ENCODE measurements at regions not wholly inside any gene's neighbourhood (a gene's known extent, or its start where the extent isn't known, plus 50 kb on each side); places are given as distances from the start of the nearest gene placed in this dataset.

DNA sequence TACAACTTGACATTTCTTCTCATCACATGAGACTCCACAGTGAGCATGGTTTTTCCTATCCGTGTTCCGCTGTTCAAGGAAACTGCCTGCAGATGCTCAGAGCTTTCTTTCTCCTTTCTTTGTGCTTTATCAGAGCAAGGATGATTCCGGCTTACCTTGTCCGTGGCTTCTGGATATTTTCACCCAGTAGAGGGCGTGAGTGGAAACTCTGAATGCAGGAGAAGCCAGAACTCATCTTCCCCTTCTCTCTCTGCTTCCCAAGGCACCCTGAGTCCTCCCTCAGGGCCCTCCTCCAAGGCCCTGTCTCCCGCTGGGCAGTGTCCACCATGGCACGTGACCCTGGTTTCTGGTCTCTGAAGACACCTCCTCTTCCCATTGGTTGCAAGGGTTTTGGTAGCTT, 721.1 kb upstream of the RBFOX1 start:
- TF ChIP-seq RAD21 (IDR thresholded peaks at IDR 0.05; ENCODE audit: low read depth) (no peak), YY1 (IDR thresholded peaks at IDR 0.05; ENCODE audit: low read depth) (no peak), NFIC (IDR thresholded peaks at IDR 0.05) (no peak), ZBTB7A (IDR thresholded peaks at IDR 0.05; ENCODE audit: low read depth) (no peak), EP300 (IDR thresholded peaks at IDR 0.05; ENCODE audit: borderline replicate concordance) (no peak), FOXM1 (IDR thresholded peaks at IDR 0.05; ENCODE audit: borderline replicate concordance, low read depth) (no peak), EGR1 (IDR thresholded peaks at IDR 0.05) (no peak), TCF12 (IDR thresholded peaks at IDR 0.05; ENCODE audit: low read depth) (no peak), CEBPB (IDR thresholded peaks at IDR 0.05) (no peak), TEAD4 (IDR thresholded peaks at IDR 0.05) (no peak)
- TF ChIP-seq, protein P1, sequence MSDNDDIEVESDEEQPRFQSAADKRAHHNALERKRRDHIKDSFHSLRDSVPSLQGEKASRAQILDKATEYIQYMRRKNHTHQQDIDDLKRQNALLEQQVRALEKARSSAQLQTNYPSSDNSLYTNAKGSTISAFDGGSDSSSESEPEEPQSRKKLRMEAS (IDR thresholded peaks at IDR 0.05), result no peak
- TF ChIP-seq, protein P2, sequence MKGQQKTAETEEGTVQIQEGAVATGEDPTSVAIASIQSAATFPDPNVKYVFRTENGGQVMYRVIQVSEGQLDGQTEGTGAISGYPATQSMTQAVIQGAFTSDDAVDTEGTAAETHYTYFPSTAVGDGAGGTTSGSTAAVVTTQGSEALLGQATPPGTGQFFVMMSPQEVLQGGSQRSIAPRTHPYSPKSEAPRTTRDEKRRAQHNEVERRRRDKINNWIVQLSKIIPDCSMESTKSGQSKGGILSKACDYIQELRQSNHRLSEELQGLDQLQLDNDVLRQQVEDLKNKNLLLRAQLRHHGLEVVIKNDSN (IDR thresholded peaks at IDR 0.05), result no peak
- TF ChIP-seq, protein P3, sequence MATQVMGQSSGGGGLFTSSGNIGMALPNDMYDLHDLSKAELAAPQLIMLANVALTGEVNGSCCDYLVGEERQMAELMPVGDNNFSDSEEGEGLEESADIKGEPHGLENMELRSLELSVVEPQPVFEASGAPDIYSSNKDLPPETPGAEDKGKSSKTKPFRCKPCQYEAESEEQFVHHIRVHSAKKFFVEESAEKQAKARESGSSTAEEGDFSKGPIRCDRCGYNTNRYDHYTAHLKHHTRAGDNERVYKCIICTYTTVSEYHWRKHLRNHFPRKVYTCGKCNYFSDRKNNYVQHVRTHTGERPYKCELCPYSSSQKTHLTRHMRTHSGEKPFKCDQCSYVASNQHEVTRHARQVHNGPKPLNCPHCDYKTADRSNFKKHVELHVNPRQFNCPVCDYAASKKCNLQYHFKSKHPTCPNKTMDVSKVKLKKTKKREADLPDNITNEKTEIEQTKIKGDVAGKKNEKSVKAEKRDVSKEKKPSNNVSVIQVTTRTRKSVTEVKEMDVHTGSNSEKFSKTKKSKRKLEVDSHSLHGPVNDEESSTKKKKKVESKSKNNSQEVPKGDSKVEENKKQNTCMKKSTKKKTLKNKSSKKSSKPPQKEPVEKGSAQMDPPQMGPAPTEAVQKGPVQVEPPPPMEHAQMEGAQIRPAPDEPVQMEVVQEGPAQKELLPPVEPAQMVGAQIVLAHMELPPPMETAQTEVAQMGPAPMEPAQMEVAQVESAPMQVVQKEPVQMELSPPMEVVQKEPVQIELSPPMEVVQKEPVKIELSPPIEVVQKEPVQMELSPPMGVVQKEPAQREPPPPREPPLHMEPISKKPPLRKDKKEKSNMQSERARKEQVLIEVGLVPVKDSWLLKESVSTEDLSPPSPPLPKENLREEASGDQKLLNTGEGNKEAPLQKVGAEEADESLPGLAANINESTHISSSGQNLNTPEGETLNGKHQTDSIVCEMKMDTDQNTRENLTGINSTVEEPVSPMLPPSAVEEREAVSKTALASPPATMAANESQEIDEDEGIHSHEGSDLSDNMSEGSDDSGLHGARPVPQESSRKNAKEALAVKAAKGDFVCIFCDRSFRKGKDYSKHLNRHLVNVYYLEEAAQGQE (IDR thresholded peaks at IDR 0.05; ENCODE audit: low read depth), result no peak

DNA sequence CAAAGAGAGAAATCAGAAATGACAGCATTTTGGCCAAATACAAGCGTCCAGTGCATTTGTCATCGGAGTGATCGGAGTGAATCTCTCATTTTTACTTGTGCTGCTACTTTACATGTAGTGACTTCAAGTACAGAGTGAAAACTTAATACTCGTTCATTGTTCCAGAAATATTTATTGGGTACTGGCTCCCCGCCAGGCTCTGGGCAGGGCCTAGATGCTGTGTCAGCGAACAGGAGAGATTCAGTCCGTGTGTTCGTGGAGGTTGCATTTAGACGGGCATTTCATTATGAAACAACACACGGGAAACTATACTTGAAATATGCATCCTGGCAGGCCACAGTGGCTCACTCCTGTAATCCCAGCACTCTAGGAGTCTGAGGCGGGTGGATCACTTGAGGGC, 727.2 kb upstream of the RBFOX1 start:
- no peak for TF ChIP-seq EP300 (IDR thresholded peaks at IDR 0.05; ENCODE audit: borderline replicate concordance)
- TF ChIP-seq, protein P3 (IDR thresholded peaks at IDR 0.05; ENCODE audit: low read depth), result no peak
- TF ChIP-seq TAF1 (IDR thresholded peaks at IDR 0.05; ENCODE audit: low read depth), result no peak

DNA sequence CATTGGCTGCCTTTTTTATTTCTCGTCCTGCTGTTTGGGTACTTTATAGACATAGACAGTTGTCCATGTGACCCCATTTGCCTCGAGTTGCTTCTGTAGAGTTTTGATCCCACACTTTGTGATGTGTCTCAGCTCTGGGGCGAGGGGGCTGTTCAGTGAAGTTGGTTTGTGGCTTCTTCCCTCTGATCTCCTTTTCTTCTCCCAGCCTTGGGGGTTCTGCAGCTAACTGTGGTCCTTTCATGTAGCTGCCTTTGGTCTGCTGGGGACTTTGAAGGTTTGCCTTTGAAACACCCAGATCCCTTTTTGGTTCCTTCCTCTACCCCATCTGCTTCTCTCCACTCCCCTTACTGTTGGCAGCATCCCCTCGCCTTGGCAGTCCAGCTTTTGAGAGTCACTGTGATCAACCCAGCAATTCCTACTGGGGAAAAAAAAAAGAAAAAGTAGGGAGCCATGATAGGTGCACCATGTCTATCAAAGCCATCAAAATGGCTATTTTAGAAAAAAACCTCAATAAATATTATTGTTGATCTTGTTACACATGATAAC, 728.8 kb upstream of the RBFOX1 start:
- TF ChIP-seq FOXM1 (IDR thresholded peaks at IDR 0.05; ENCODE audit: borderline replicate concordance, low read depth) (no peak), YY1 (IDR thresholded peaks at IDR 0.05; ENCODE audit: low read depth) (no peak), CREB1 (IDR thresholded peaks at IDR 0.05; ENCODE audit: low read depth) (no peak), TCF12 (IDR thresholded peaks at IDR 0.05; ENCODE audit: low read depth) (no peak), ZBTB7A (IDR thresholded peaks at IDR 0.05; ENCODE audit: low read depth) (no peak), EGR1 (IDR thresholded peaks at IDR 0.05) (no peak), EP300 (IDR thresholded peaks at IDR 0.05; ENCODE audit: borderline replicate concordance) (no peak), CEBPB (IDR thresholded peaks at IDR 0.05) (no peak), NFIC (IDR thresholded peaks at IDR 0.05) (no peak), RAD21 (IDR thresholded peaks at IDR 0.05; ENCODE audit: low read depth) (no peak), TAF1 (IDR thresholded peaks at IDR 0.05; ENCODE audit: low read depth) (no peak), TEAD4 (IDR thresholded peaks at IDR 0.05) (no peak)
- TF ChIP-seq, protein P2 (IDR thresholded peaks at IDR 0.05), result no peak
- TF ChIP-seq, protein P3 (IDR thresholded peaks at IDR 0.05; ENCODE audit: low read depth), result no peak
- TF ChIP-seq, protein P1 (IDR thresholded peaks at IDR 0.05), result no peak

DNA sequence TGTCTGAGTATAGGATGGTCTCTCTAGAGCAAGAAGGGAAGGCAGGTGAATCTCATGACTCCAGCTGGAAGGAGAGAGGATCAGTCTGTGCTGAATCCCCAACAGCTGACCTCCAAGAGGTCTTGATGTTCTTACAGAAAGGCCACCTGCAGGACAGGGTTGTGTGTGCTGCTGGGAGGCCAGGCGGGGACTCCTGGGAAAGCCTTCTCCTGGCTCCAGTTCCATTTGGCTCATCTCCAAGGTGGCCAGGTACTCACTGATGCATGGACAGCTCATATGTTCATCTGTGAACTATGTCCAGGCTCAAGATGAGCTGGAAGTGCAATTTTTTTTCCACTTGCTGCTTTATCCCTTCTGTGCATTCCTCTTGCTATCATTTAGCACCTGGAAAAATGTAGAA, 730.2 kb upstream of the RBFOX1 start:
- TF ChIP-seq CREB1 (IDR thresholded peaks at IDR 0.05; ENCODE audit: low read depth), result no peak
- no peak for TF ChIP-seq TCF12 (IDR thresholded peaks at IDR 0.05; ENCODE audit: low read depth)
- TF ChIP-seq, protein P2 (IDR thresholded peaks at IDR 0.05), result no peak
- no peak for TF ChIP-seq ZBTB7A (IDR thresholded peaks at IDR 0.05; ENCODE audit: low read depth)
- TF ChIP-seq EP300 (IDR thresholded peaks at IDR 0.05; ENCODE audit: borderline replicate concordance), result no peak
- no peak for TF ChIP-seq TAF1 (IDR thresholded peaks at IDR 0.05; ENCODE audit: low read depth)
- TF ChIP-seq RAD21 (IDR thresholded peaks at IDR 0.05; ENCODE audit: low read depth), result no peak
- TF ChIP-seq TEAD4 (IDR thresholded peaks at IDR 0.05), result no peak
- no peak for TF ChIP-seq FOXM1 (IDR thresholded peaks at IDR 0.05; ENCODE audit: borderline replicate concordance, low read depth)
- no peak for TF ChIP-seq YY1 (IDR thresholded peaks at IDR 0.05; ENCODE audit: low read depth)
- TF ChIP-seq, protein P1 (IDR thresholded peaks at IDR 0.05), result no peak
- TF ChIP-seq, protein P3 (IDR thresholded peaks at IDR 0.05; ENCODE audit: low read depth), result no peak
- no peak for TF ChIP-seq EGR1 (IDR thresholded peaks at IDR 0.05)
- TF ChIP-seq CEBPB (IDR thresholded peaks at IDR 0.05), result no peak
- no peak for TF ChIP-seq NFIC (IDR thresholded peaks at IDR 0.05)

Data from Ishikawa (cell line).